Large intestine (tissue), 3 donors: ENCODE measurements at regions not wholly inside any gene's neighbourhood (a gene's known extent, or its start where the extent isn't known, plus 50 kb on each side); places are given as distances from the start of the nearest gene placed in this dataset.
A peak's percentile ranks its signal among the peaks of the same experiment; 100 is the strongest.
"Not testable (repeated sequence)": the region's sequence is repeated elsewhere in the genome, so short reads cannot be mapped to it uniquely, and the experiment has no call there.

ENCODE experiments used
- DNase-seq, 2 donors: peaks; one replicate each; pipeline versions ENCODE4 v3.0.0 to v3.0.0-alpha.2; 2013
- H3K27ac ChIP-seq: one replicate; pipeline ENCODE4 v1.5.1; 2013; ENCODE audit warnings: low read length
- H3K27me3 ChIP-seq: 2 replicates; pipeline ENCODE4 v1.6.1; 2013; ENCODE audit warnings: low read length; ENCODE audit not compliant: control insufficient read depth, insufficient read depth
- H3K36me3 ChIP-seq: 2 replicates; pipeline ENCODE4 v1.6.1; 2013; ENCODE audit warnings: low read length; ENCODE audit not compliant: control insufficient read depth, insufficient read depth
- H3K4me1 ChIP-seq: one replicate; pipeline ENCODE4 v1.6.1; 2013; ENCODE audit warnings: low read length; ENCODE audit not compliant: control insufficient read depth, insufficient read depth
- H3K4me3 ChIP-seq: one replicate; pipeline ENCODE4 v1.5.1; 2013; ENCODE audit warnings: low read length
- H3K9me3 ChIP-seq: one replicate; pipeline ENCODE4 v1.6.1; 2013; ENCODE audit warnings: mild to moderate bottlenecking, low read depth, low read length, moderate library complexity; ENCODE audit not compliant: control insufficient read depth
- WGBS: methylation state at CpG from one replicate; pipeline ENCODE4 v1.1.5; 2013; ENCODE audit warnings: low lambda C conversion rate; ENCODE audit not compliant: insufficient coverage; 5-methylcytosine and 5-hydroxymethylcytosine counted together

DNA sequence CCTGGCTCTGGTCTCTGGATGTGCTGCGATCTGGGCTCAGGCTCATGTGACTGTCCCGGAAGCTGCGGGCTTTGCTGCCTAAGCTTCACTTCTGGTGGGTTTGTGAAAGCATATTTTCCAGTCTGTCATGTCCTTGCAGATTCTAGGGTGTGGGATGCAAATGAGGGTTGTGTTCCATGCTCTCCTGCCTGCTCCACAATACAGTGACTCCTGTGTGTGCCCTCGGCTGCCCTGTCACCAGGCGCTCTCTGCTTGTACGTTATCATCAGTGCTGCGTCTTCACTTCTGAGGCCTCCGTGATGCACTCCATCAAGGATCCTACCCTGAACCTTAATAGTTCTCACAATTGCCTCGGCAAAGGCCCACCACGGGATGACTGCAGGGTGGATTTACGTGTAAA lies 84.2 kb downstream of the TTLL2 start:
- Histone ChIP-seq H3K4me3 (no peak overlapping the region), H3K27ac (no peak overlapping the region), H3K27me3 (no peaks in the 10 kb centered on the region), H3K9me3 (no peaks in the 10 kb centered on the region), H3K4me1 (peaks cover 6% of the 10 kb centered on the region), H3K36me3 (no peaks in the 10 kb centered on the region)
- no peak for DNase-seq
- WGBS = no CpG with 5 or more reads among the region's 11 CpGs

DNA sequence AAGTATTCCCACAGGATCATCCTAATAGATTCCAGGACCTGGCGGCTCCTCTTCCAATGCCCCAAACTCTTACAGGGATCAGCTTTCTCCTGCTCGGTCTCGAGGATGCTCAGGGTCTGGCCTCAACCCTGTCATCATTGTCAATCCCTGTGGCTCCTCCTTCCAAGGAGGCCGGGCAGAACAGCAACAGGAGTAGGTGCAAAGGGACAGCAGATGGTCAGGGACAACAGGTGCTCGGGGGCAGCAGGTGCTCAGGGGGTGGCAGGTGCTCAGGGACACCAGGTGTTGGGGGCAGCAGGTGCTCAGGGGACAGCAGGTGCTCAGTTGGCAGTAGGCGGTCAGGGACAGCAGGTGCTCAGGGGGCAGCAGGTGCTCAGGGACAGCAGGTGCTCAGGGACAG lies 84.8 kb downstream of the TTLL2 start:
- WGBS = no CpG with 5 or more reads among the region's 6 CpGs
- H3K4me1 ChIP-seq = peaks cover 6% of the 10 kb centered on the region
- no peaks in the 10 kb centered on the region for H3K9me3 ChIP-seq
- H3K4me3 ChIP-seq = no peak overlapping the region
- H3K27ac ChIP-seq = no peak overlapping the region
- no peak for DNase-seq
- no peaks in the 10 kb centered on the region for H3K36me3 ChIP-seq
- H3K27me3 ChIP-seq = no peaks in the 10 kb centered on the region

DNA sequence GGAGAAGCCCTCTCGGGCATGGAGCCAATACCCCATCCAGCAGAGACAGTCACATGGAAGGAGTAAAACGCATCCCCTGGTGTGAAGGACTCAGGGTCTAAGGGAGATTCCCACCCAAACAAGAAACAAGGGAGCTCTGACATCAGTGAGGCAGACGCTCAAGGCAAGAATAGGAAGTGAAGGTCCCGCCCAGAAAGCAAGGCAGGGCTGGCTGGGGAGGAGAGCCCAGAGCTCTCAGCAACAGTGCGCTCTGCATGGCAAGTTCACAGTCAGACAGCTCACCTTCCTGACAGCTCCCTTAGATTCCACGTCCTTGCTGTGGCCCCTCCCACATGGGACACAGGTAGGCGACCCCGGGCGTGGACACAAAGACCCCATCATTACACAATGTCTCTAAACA lies 85.6 kb downstream of the TTLL2 start:
- Histone ChIP-seq H3K36me3 (no peaks in the 10 kb centered on the region), H3K27ac (no peak overlapping the region), H3K4me1 (peaks cover 6% of the 10 kb centered on the region), H3K27me3 (no peaks in the 10 kb centered on the region), H3K4me3 (no peak overlapping the region), H3K9me3 (peaks cover 3% of the 10 kb centered on the region)
- WGBS = no CpG with 5 or more reads among the region's 9 CpGs
- peak in 1 of 2 donors; percentile 31 for DNase-seq

DNA sequence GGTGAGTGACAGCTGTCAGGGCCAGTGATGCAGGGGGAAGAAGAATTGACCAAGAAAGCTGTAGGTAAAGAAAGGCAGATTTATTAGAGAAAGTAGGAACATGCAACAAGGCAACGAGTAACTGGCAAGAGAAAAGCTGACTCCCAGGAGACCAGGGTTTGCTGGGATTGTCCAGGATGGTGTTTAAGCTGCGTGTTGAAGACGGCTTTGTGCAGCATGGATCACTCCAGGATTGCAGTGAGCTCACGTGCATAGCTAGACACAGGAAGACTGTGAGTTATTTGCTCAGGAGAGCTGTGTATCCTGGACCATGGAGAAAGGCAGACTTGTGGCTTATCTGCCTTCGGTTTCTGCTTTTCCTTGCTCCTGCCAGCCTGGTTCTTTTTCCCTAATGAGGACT lies 87.6 kb downstream of the TTLL2 start:
- WGBS = no CpG with 5 or more reads among the region's 5 CpGs
- peaks cover 7% of the 10 kb centered on the region for H3K9me3 ChIP-seq

DNA sequence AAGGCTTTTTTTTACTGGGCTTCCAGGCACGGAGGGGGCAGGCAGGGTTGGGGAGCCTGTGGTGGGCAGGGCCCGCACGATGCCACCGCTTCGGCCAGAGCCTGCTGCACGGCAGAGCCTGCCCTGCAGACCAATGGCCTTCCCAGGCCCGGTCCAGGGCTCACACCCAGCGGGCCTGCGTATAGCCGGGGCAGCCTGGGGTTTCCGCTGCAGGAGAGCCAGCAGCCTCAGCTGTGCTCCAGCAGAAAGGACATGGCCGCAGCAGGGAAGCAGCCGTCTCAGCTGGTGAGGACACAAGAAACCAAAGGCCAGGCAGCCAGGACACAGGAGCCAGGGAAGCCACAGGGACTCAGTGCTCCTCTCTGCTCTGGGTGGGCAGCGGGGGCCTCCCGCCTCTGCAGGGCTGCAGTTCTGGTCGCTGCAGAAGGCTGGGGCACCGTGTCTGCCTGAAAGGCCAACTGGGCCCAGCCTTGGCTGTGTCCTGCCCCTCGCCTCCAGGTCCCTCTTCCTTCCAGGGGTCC lies 90.6 kb downstream of the TTLL2 start:
- Histone ChIP-seq H3K9me3 (peaks cover 7% of the 10 kb centered on the region), H3K36me3 (no peaks in the 10 kb centered on the region), H3K4me3 (no peak overlapping the region), H3K4me1 (peaks cover 11% of the 10 kb centered on the region), H3K27ac (no peak overlapping the region), H3K27me3 (no peaks in the 10 kb centered on the region)
- WGBS = no CpG with 5 or more reads among the region's 18 CpGs
- DNase-seq = no peak

More for the DNA sequence above, 87.6 kb downstream of the TTLL2 start:
- Histone ChIP-seq H3K36me3 (no peaks in the 10 kb centered on the region), H3K27ac (no peak overlapping the region), H3K4me1 (peaks cover 6% of the 10 kb centered on the region), H3K27me3 (no peaks in the 10 kb centered on the region), H3K4me3 (no peak overlapping the region)
- DNase-seq = no peak

DNA sequence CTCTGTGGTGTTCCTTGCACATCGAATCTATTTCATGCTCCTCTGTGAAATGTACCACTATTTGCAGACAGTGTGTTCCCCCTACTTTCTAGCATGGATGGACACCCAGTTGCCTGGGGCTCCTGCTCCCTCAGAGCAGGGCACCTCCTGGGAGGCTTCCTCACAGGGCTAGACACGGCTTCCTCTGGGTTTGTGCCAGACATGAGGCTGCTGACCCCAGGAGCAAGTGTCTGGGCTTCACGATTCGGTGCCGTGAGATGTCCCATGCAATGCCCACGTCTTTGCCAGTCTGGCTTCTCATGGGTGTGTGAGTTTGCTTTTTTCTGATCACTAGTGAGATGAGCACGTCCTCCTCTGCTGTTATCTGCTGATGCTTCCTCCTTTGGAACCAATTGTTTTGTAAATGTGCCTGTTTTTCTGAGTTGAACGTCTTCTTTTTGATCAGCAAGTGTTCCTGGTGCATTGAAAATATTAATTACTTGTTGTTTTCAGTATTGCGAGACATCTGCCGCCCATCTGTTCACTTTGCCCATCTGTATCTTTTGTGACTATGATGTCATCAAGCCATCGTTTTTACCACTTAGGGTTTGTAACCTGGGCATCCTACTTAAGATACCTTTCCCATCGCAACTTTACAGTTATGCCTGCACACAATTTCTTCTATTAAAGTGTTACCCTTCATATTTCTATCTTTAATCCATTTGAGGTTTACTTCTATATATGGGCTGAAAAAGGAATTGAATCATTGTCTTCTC lies 92.0 kb downstream of the TTLL2 start:
- Histone ChIP-seq H3K4me3 (no peak overlapping the region), H3K27me3 (no peaks in the 10 kb centered on the region), H3K27ac (no peak overlapping the region), H3K9me3 (peaks cover 13% of the 10 kb centered on the region), H3K36me3 (no peaks in the 10 kb centered on the region), H3K4me1 (peaks cover 11% of the 10 kb centered on the region)
- 100% methylated on average over 1 of the region's 12 CpGs for WGBS
- no peak for DNase-seq

DNA sequence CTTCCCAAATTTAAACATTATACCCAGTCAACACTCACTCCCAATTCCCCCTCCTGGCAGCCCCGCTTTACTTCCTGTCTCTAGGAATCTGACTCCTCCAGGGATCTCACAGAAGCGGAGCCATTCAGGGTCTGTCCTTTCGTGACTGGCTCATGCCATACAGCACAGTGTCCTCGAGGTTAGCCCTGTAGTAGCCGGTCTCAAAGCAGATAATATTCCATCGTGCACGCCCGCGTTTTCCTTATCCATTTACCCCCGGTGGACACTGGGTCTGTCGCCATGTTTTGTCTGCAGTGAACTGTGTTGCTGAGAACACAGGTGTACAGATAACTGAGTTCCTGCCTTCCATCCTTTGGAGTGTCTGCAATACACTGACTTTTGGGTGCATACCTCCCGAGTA lies 95.3 kb downstream of the TTLL2 start:
- peak in 1 of 2 donors; percentile 50 for DNase-seq
- peak overlapping the region; percentile 100 for H3K27ac ChIP-seq

DNA sequence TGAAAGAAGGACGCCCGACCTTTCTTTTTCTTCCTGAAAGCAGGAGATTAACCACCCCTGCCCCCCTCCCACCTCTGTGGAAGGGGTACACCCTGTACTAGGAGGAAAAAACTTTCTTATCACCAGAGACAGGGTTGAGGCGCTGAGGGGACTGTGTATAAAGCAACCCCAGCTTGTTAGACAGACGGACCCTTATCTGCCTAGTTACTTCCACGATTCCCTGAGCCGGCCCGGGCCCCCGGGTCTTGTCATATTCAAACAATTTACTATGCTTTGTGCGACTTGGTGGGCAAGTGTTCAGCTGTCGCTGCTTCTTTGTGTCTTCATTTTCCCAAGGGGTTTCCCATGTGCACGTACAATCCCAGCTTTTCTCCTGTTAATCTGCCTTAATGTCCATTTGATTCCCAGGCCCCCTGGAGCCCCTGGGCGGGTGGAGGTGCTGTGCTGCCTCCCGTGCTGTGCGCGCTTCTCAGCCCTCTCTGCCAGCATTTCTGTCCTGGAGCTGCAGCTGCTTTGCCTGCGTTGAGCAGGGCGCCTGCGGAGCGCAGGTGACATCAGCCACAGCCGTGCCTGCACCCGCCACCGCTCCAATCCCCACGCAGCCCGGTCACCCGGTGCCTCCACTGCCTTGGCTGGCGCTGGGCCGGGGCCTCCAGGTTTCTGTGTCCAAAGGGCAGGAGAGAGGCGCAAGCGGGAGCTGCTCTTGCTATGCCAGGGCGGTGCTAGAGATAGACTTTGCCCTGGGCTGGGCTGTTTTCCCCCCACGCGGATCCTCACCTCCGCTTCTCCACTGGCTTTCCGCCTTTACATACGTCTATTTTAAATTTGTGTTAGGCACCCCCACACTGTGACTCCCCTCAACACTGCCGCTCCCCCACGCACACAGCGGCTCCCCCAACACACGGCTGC lies 96.2 kb downstream of the TTLL2 start:
- peaks cover 21% of the 10 kb centered on the region for H3K9me3 ChIP-seq
- no peaks in the 10 kb centered on the region for H3K36me3 ChIP-seq
- H3K4me1 ChIP-seq = peaks cover 18% of the 10 kb centered on the region
- peak; percentile 95 to 98 for DNase-seq
- H3K4me3 ChIP-seq = peak overlapping the region; percentile 30
- no peaks in the 10 kb centered on the region for H3K27me3 ChIP-seq
- WGBS = 27% methylated on average over 3 of the region's 39 CpGs
- peak overlapping the region; percentile 100 for H3K27ac ChIP-seq

More for the DNA sequence above, 95.3 kb downstream of the TTLL2 start:
- H3K9me3 ChIP-seq = peaks cover 28% of the 10 kb centered on the region
- no peaks in the 10 kb centered on the region for H3K27me3 ChIP-seq
- no CpG with 5 or more reads among the region's 12 CpGs for WGBS
- H3K4me1 ChIP-seq = peaks cover 11% of the 10 kb centered on the region
- H3K4me3 ChIP-seq = no peak overlapping the region
- H3K36me3 ChIP-seq = no peaks in the 10 kb centered on the region

DNA sequence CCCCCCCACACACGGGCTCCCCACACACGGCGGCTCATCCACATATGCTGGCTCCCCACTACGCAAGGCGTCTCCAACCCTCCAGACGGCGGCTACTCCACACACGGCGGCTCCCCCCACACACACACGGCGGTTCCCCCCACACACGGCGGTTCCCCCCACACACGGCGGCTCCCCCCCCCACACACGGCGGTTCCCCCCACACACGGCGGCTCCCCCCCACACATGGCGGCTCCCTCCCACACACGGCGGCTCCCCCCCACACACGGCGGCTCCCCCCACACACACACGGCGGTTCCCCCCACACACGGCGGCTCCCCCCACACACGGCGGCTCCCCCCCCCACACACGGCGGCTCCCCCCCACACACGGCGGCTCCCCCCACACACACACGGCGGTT lies 97.1 kb downstream of the TTLL2 start:
- no CpG with 5 or more reads among the region's 36 CpGs for WGBS

DNA sequence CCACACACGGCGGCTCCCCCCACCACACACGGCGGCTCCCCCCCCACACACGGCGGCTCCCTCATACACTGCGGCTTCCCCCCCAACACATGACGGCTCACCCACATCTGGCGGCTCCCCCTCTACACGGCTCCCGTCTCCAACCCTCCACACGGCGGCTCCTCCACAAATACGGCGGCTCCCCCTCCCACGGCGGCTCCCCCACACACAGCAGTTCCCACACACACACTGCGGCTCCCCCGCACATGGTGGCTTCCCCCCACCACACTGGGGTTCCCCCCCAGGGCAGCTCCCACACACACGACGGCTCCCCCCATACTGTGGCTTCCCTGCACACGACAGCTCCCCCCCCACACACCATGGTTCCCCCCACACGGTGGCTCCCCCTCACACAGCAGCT lies 98.0 kb downstream of the TTLL2 start:
- Histone ChIP-seq H3K36me3 (no peaks in the 10 kb centered on the region), H3K27ac (no peak overlapping the region), H3K27me3 (no peaks in the 10 kb centered on the region), H3K4me1 (peaks cover 24% of the 10 kb centered on the region), H3K9me3 (peaks cover 21% of the 10 kb centered on the region), H3K4me3 (no peak overlapping the region)
- WGBS = no CpG with 5 or more reads among the region's 23 CpGs
- DNase-seq = no peak

More for the DNA sequence above, 97.1 kb downstream of the TTLL2 start:
- H3K36me3 ChIP-seq, H3K27ac ChIP-seq, H3K4me3 ChIP-seq, DNase-seq, H3K27me3 ChIP-seq: not testable (repeated sequence)
- Histone ChIP-seq H3K4me1 (peaks cover 21% of the 10 kb centered on the region), H3K9me3 (peaks cover 21% of the 10 kb centered on the region)
